Hepatocyte (in vitro differentiated cells): ENCODE measurements at regions not wholly inside any gene's neighbourhood (a gene's known extent, or its start where the extent isn't known, plus 50 kb on each side); places are given as distances from the start of the nearest gene placed in this dataset.

ENCODE experiments used
- EZH2 ChIP-seq: fragments of 200-600 bp; sonication (generic); IDR thresholded peaks from 2 replicates; pipeline ENCODE4 v1.6.1; 2016; ENCODE audit warnings: antibody characterized with exemption, mild to moderate bottlenecking, borderline replicate concordance
- TF ChIP-seq, protein P1 (sequence below): fragments of 200-600 bp; sonication (generic); IDR thresholded peaks from 2 replicates; pipeline ENCODE4 v1.5.1; 2016; ENCODE audit warnings: antibody characterized with exemption, mild to moderate bottlenecking; ENCODE audit not compliant: poor library complexity

DNA sequence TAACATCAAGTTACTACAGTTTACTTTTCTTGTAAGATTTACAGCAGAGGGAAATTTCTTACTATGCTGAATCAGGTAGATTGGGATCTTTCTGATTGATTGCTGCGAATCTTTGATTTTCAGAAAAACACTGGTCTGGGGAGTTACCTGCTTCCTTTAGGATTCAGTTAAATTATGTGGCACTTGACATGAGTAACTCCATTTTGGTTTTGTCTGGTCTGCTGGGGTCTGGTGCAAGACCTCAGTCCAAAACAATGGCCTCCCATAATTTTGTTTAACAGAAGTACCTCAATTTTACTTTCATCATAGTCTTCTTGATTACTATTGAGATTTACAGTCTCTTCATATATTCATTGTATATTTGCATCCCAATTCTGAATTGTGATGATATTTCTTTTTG lies 775.5 kb downstream of the TRIB2 start:
- TF ChIP-seq, protein P1, sequence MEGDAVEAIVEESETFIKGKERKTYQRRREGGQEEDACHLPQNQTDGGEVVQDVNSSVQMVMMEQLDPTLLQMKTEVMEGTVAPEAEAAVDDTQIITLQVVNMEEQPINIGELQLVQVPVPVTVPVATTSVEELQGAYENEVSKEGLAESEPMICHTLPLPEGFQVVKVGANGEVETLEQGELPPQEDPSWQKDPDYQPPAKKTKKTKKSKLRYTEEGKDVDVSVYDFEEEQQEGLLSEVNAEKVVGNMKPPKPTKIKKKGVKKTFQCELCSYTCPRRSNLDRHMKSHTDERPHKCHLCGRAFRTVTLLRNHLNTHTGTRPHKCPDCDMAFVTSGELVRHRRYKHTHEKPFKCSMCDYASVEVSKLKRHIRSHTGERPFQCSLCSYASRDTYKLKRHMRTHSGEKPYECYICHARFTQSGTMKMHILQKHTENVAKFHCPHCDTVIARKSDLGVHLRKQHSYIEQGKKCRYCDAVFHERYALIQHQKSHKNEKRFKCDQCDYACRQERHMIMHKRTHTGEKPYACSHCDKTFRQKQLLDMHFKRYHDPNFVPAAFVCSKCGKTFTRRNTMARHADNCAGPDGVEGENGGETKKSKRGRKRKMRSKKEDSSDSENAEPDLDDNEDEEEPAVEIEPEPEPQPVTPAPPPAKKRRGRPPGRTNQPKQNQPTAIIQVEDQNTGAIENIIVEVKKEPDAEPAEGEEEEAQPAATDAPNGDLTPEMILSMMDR: no peak
- TF ChIP-seq EZH2: no peak
